ENCODE measurements at regions not wholly inside any gene's neighbourhood (a gene's known extent, or its start where the extent isn't known, plus 50 kb on each side); places are given as distances from the start of the nearest gene placed in this dataset.
"Not testable (repeated sequence)": the region's sequence is repeated elsewhere in the genome, so short reads cannot be mapped to it uniquely, and the experiment has no call there.

- no peak for DNase-seq (ENCODE audit: low read depth)
These were observed 63.0 kb downstream of the HLX start for GRCh38 chr1:220942278-220942677.

GRCh38 chr1:220942914-220943313 lies 63.7 kb downstream of the HLX start:
- not testable (repeated sequence) for DNase-seq (ENCODE audit: low read depth)

- DNase-seq (ENCODE audit: low read depth) = no peak
These were observed 64.2 kb downstream of the HLX start for GRCh38 chr1:220943319-220943996.

- no peak for DNase-seq (ENCODE audit: low read depth)
These were observed 71.3 kb downstream of the HLX start for GRCh38 chr1:220950576-220950975.

GRCh38 chr1:220952961-220953643 lies 73.9 kb downstream of the HLX start:
- DNase-seq (ENCODE audit: low read depth) = no peak

- no peak for DNase-seq (ENCODE audit: low read depth)
These were observed 75.3 kb downstream of the HLX start for GRCh38 chr1:220954321-220955075.

- no peak for DNase-seq (ENCODE audit: low read depth)
These were observed 75.9 kb downstream of the HLX start for GRCh38 chr1:220955116-220955515.

- DNase-seq (ENCODE audit: low read depth) = no peak
These were observed 77.4 kb downstream of the HLX start for GRCh38 chr1:220956501-220957232.

- peak; percentile 81 for DNase-seq (ENCODE audit: low read depth)
These were observed 78.0 kb downstream of the HLX start for GRCh38 chr1:220957233-220957605.

- no peak for DNase-seq (ENCODE audit: low read depth)
These were observed 79.0 kb downstream of the HLX start for GRCh38 chr1:220958234-220958633.

- peak; percentile 95 for DNase-seq (ENCODE audit: low read depth)
These were observed 82.9 kb downstream of the HLX start for GRCh38 chr1:220962031-220962751.

- no peak for DNase-seq (ENCODE audit: low read depth)
These were observed 86.8 kb downstream of the HLX start for GRCh38 chr1:220966041-220966440.

GRCh38 chr1:220966473-220966872 lies 87.2 kb downstream of the HLX start:
- no peak for DNase-seq (ENCODE audit: low read depth)

- peak; percentile 8 for DNase-seq (ENCODE audit: low read depth)
These were observed 87.8 kb downstream of the HLX start for GRCh38 chr1:220966881-220967611.

- no peak for DNase-seq (ENCODE audit: low read depth)
These were observed 88.7 kb downstream of the HLX start for GRCh38 chr1:220967911-220968310.

- not testable (repeated sequence) for DNase-seq (ENCODE audit: low read depth)
These were observed 90.0 kb downstream of the HLX start for GRCh38 chr1:220969281-220969680.

- DNase-seq (ENCODE audit: low read depth) = no peak
These were observed 91.1 kb downstream of the HLX start for GRCh38 chr1:220970311-220970710.

- no peak for DNase-seq (ENCODE audit: low read depth)
These were observed 92.0 kb downstream of the HLX start for GRCh38 chr1:220971221-220971620.

GRCh38 chr1:220974431-220974830 lies 95.2 kb downstream of the HLX start:
- DNase-seq (ENCODE audit: low read depth) = no peak

GRCh38 chr1:220976390-220976789 lies 97.1 kb downstream of the HLX start:
- DNase-seq (ENCODE audit: low read depth) = no peak

- DNase-seq (ENCODE audit: low read depth) = no peak
These were observed 100.1 kb downstream of the HLX start for GRCh38 chr1:220979371-220979770.

All from fibroblast of the conjunctiva (primary cell).